HG03159 (cell line): ENCODE measurements at regions not wholly inside any gene's neighbourhood (a gene's known extent, or its start where the extent isn't known, plus 50 kb on each side); places are given as distances from the start of the nearest gene placed in this dataset.

Experiments
- ATAC-seq: cut with Tn5 transposase; IDR thresholded peaks from one replicate; pipeline ENCODE4 v1.9.1; 2021; ENCODE audit warnings: mild to moderate bottlenecking, moderate library complexity; ENCODE audit not compliant: unreplicated experiment

- ATAC-seq = no peak
Observed at GRCh38 chr18:57920036-57920435, 116.9 kb upstream of the ATP8B1 start.

DNA sequence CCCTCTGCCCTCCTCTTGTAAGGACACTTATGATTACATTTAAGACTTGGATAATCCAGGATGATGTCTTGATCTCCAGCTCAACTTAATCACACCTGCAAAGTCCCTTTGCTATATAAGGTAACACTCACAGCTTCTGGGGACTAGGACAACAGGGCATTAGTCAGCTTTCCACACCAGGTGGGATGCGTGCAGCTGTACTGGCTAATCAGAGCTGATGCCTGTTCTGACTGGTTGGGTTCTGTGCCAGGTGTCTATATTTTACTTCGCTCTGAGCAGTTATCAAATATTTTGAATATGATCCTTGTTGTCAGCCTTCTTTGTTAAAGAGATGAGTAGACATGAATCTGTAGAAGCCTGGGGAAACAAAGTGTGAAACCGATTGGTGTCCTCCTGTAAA lies 115.5 kb upstream of the ATP8B1 start:
- no peak for ATAC-seq

- ATAC-seq = no peak
Observed at GRCh38 chr18:57916684-57917083, 113.6 kb upstream of the ATP8B1 start.

- ATAC-seq = no peak
Observed at GRCh38 chr18:57915865-57916582, 112.9 kb upstream of the ATP8B1 start.

- ATAC-seq = no peak
Observed at GRCh38 chr18:57915248-57915647, 112.1 kb upstream of the ATP8B1 start.

GRCh38 chr18:57913686-57914085 lies 110.6 kb upstream of the ATP8B1 start:
- no peak for ATAC-seq

- ATAC-seq = no peak
Observed at GRCh38 chr18:57910817-57911216, 107.7 kb upstream of the ATP8B1 start.

DNA sequence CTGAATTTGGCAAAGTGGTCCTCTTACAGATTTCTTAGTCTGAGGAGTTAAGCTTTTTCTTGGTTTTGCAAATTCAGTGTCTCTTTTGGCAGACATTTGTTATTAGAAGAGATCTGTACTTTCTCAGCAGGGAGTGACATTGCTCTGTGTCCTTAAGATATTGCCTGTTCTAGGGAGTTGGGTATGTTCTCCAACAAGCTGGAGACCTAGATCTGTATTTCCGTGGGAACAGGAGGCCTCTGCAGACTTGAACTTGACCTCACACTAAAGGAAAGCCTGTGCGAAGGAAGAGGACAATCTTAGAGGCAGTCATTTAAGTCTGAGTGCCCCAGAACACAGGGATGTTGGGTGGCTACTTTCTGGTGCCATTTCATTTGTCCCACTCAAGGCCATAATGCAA lies 107.0 kb upstream of the ATP8B1 start:
- no peak for ATAC-seq

- ATAC-seq = no peak
Observed at GRCh38 chr18:57909620-57910019, 106.5 kb upstream of the ATP8B1 start.

- no peak for ATAC-seq
Observed at GRCh38 chr18:57908092-57908491, 105.0 kb upstream of the ATP8B1 start.

- ATAC-seq = no peak
Observed at GRCh38 chr18:57907550-57907949, 104.4 kb upstream of the ATP8B1 start.

GRCh38 chr18:57906852-57907251 lies 103.7 kb upstream of the ATP8B1 start:
- no peak for ATAC-seq

DNA sequence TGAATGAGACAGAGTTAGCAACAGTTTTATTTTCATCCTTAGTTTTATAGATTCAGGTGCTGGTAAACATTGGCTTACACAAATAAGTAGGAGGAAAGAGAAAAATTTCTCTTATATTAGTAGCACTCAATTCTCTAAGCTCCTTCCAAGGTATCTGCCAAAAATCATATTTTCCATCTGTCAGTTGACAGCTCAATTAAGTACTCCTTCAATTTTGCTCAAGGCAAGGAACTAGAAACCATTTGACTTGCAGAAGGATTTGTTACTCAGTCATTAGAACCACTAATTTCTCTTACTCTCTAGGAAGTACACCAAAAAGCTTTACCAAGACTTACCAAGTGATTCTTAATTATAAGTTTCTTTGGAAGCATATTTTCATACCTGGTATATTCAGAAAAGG lies 101.4 kb upstream of the ATP8B1 start:
- no peak for ATAC-seq

- ATAC-seq = no peak
Observed at GRCh38 chr18:57902721-57903120, 99.6 kb upstream of the ATP8B1 start.

- ATAC-seq = no peak
Observed at GRCh38 chr18:57901825-57902589, 98.9 kb upstream of the ATP8B1 start.

DNA sequence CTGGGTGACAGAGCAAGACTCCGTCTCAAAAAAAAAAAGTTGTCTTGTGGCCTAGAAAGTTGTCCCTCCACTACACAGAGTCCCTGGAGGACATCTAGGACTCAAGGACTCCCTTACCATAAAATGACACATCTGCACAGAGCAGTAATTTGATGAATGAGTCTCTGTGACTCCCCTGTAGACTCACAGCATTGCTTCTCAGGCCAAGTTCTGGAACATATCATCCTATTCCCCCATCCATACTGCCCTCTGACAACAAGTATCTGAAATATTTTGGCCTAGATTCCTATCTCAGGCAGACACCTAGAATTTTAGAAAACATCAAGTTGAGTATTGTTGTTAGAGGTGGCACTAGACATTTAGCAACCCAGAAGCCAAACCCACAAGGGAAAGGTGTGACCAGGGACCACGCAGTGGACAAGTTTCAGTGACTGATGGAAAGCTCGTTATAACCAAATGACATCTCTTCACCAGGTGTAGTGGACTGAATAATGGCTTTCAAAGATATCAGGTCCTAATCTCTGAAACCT lies 97.9 kb upstream of the ATP8B1 start:
- ATAC-seq = no peak

GRCh38 chr18:57898506-57899124 lies 95.5 kb upstream of the ATP8B1 start:
- no peak for ATAC-seq

- no peak for ATAC-seq
Observed at GRCh38 chr18:57895182-57895581, 92.1 kb upstream of the ATP8B1 start.

DNA sequence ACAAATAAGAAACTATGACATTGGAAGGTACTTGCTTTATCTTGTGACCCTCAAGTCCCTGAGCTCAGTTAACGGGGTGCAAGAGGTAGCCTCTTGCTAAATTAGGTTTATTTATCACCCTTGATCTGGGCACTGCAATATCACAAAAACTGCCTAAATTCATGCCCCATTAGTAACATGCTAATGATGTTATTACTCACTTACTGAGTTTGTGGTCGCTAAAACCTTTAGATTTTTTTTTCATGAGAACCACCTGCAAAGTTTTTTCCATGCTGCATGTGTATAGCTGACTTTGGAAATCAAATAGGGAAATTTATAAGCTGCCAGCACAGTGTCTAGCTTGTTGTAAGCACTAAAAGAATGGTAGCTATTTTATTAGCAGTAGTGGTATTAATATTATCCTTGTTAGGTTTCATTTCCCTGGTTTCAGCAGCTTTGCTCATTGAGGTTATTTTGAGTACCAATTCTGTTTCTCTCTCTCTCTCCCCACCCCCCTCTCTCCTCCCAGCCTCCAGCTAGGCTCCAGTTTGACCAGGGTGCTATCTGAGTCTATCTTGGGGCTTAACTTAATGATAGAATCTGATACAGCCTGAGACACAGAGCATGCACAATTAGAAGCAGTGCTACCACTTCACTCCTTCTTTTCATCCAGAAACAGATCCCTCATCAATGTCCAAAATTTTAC lies 88.7 kb upstream of the ATP8B1 start:
- ATAC-seq = no peak

DNA sequence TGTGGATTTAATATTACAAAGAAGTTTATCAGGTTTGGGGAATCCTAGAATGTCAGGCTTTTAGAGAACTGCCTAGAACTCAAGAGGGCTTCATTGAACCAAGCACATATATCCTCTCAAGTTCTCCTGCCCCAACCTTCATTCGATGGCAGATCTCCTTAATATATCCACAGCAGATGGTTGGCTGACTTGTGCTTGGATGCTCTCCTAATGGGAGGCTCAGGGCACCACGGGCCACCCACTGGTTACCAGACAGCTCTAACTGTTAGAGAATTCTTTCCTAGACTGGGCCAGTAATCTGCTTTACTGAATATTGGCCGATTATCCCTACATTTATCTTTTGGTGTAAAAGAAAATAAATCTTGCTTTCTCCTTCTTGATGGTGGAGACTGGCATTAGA lies 87.2 kb upstream of the ATP8B1 start:
- no peak for ATAC-seq

DNA sequence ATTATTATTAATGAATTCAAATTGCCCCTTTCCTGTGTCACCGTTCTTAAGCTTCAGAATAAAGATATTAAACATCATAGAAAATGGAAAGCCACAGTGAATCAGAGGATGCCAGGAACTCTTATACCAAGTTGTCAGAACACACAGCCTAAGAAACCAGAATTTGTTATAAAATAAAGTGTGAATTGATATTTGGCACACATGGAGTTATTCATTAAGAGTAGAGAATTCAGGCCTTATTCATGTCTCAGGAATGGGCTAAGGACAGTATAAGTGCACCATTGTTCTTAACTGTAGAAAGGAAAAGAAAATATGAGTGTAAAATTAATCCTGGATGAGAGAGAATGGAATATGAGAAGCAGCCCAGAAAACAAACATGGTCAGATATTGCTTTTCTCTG lies 86.7 kb upstream of the ATP8B1 start:
- ATAC-seq = no peak
